ENCODE measurements at regions not wholly inside any gene's neighbourhood (a gene's known extent, or its start where the extent isn't known, plus 50 kb on each side); places are given as distances from the start of the nearest gene placed in this dataset.

GRCh38 chr17:68792042-68792685, 163.0 kb downstream of the ABCA8 start:
- Mint-ChIP-seq H3K36me3 (ENCODE audit: low read depth) (no peaks in the 10 kb centered on the region), H3K4me1 (ENCODE audit: low read depth) (peaks cover 3% of the 10 kb centered on the region)
- no peak for TF ChIP-seq CTCF (IDR thresholded peaks at IDR 0.05)

GRCh38 chr17:68790931-68791330, 164.3 kb downstream of the ABCA8 start:
- no peaks in the 10 kb centered on the region for H3K36me3 Mint-ChIP-seq (ENCODE audit: low read depth)
- H3K9me3 Mint-ChIP-seq (ENCODE audit: low read depth) = peaks cover 12% of the 10 kb centered on the region
- no peak for TF ChIP-seq CTCF (IDR thresholded peaks at IDR 0.05)
- H3K4me3 Mint-ChIP-seq (ENCODE audit: unreplicated experiment) = no peak overlapping the region
- DNase-seq (ENCODE audit: low spot score) = no peak
- no peaks in the 10 kb centered on the region for H3K27me3 Mint-ChIP-seq (ENCODE audit: low read depth)
- H3K27ac Mint-ChIP-seq (ENCODE audit: unreplicated experiment) = no peak overlapping the region
- peaks cover 3% of the 10 kb centered on the region for H3K4me1 Mint-ChIP-seq (ENCODE audit: low read depth)

More at GRCh38 chr17:68792042-68792685, 163.0 kb downstream of the ABCA8 start:
- no peak overlapping the region for H3K4me3 Mint-ChIP-seq (ENCODE audit: unreplicated experiment)
- no peak for DNase-seq (ENCODE audit: low spot score)
- H3K27ac Mint-ChIP-seq (ENCODE audit: unreplicated experiment) = no peak overlapping the region
- no peaks in the 10 kb centered on the region for H3K27me3 Mint-ChIP-seq (ENCODE audit: low read depth)
- H3K9me3 Mint-ChIP-seq (ENCODE audit: low read depth) = peaks cover 12% of the 10 kb centered on the region

GRCh38 chr17:68790492-68790891, 164.7 kb downstream of the ABCA8 start:
- no peak overlapping the region for H3K4me3 Mint-ChIP-seq (ENCODE audit: unreplicated experiment)
- no peaks in the 10 kb centered on the region for H3K27me3 Mint-ChIP-seq (ENCODE audit: low read depth)
- H3K27ac Mint-ChIP-seq (ENCODE audit: unreplicated experiment) = no peak overlapping the region
- H3K9me3 Mint-ChIP-seq (ENCODE audit: low read depth) = peaks cover 12% of the 10 kb centered on the region
- peaks cover 3% of the 10 kb centered on the region for H3K4me1 Mint-ChIP-seq (ENCODE audit: low read depth)
- no peaks in the 10 kb centered on the region for H3K36me3 Mint-ChIP-seq (ENCODE audit: low read depth)
- no peak for DNase-seq (ENCODE audit: low spot score)
- no peak for TF ChIP-seq CTCF (IDR thresholded peaks at IDR 0.05)

GRCh38 chr17:68789203-68789962, 165.8 kb downstream of the ABCA8 start:
- Mint-ChIP-seq H3K36me3 (ENCODE audit: low read depth) (no peaks in the 10 kb centered on the region), H3K4me1 (ENCODE audit: low read depth) (no peaks in the 10 kb centered on the region), H3K27ac (ENCODE audit: unreplicated experiment) (no peak overlapping the region)

More at GRCh38 chr17:68789203-68789962, 165.8 kb downstream of the ABCA8 start:
- peaks cover 12% of the 10 kb centered on the region for H3K9me3 Mint-ChIP-seq (ENCODE audit: low read depth)
- H3K27me3 Mint-ChIP-seq (ENCODE audit: low read depth) = no peaks in the 10 kb centered on the region
- no peak overlapping the region for H3K4me3 Mint-ChIP-seq (ENCODE audit: unreplicated experiment)
- DNase-seq (ENCODE audit: low spot score) = no peak
- no peak for TF ChIP-seq CTCF (IDR thresholded peaks at IDR 0.05)

Data from chondrocyte (in vitro differentiated cells).